Liver (tissue), 8 donors: ENCODE measurements at regions not wholly inside any gene's neighbourhood (a gene's known extent, or its start where the extent isn't known, plus 50 kb on each side); places are given as distances from the start of the nearest gene placed in this dataset.

ENCODE experiments used
- DNase-seq: peaks from one replicate; pipeline ENCODE4 v3.0.0-alpha.2; 2017; ENCODE audit warnings: low spot score
- H3K27ac ChIP-seq, 2 donors: one replicate each; pipeline ENCODE4 v1.7.0; 2013; ENCODE audit warnings: inconsistent platforms in 2 of 2, low read length in 2 of 2, control low read depth in 1 of 2, low read depth in 1 of 2, mild to moderate bottlenecking in 1 of 2
- H3K27me3 ChIP-seq, 4 donors: one replicate each; pipeline versions ENCODE4 v1.6.1 to v1.7.0; 2013; ENCODE audit warnings: low read length in 3 of 4, inconsistent platforms in 1 of 4, mild to moderate bottlenecking in 1 of 4, moderate library complexity in 1 of 4; ENCODE audit not compliant: control insufficient read depth in 4 of 4, insufficient read depth in 4 of 4
- H3K36me3 ChIP-seq, 4 donors: one replicate each; pipeline versions ENCODE4 v1.6.1 to v1.7.0; 2013; ENCODE audit warnings: low read length in 3 of 4, mild to moderate bottlenecking in 3 of 4, low read depth in 1 of 4, moderate library complexity in 1 of 4; ENCODE audit not compliant: control insufficient read depth in 4 of 4, insufficient read depth in 3 of 4
- H3K4me1 ChIP-seq, 4 donors: one replicate each; pipeline versions ENCODE4 v1.6.1 to v1.7.0; 2013; ENCODE audit warnings: low read length in 3 of 4, mild to moderate bottlenecking in 3 of 4, moderate library complexity in 1 of 4; ENCODE audit not compliant: control insufficient read depth in 4 of 4, insufficient read depth in 4 of 4
- H3K4me3 ChIP-seq, 3 donors: one replicate each; pipeline versions ENCODE4 v1.6.1 to v1.7.0; 2013; ENCODE audit warnings: low read length in 3 of 3, control low read depth in 1 of 3, low read depth in 1 of 3, mild to moderate bottlenecking in 1 of 3
- H3K9ac ChIP-seq, 2 donors: one replicate each; pipeline ENCODE4 v1.7.0; 2013; ENCODE audit warnings: low read length in 2 of 2, mild to moderate bottlenecking in 2 of 2, moderate library complexity in 2 of 2, control low read depth in 1 of 2, low read depth in 1 of 2
- H3K9me3 ChIP-seq, 4 donors: one replicate each; pipeline versions ENCODE4 v1.6.1 to v1.7.0; 2013; ENCODE audit warnings: low read length in 3 of 4; ENCODE audit not compliant: control insufficient read depth in 4 of 4
- CTCF ChIP-seq: fragments of 150-350 bp; IDR thresholded peaks from 2 replicates; pipeline ENCODE4 v1.5.1; 2017; ENCODE audit warnings: improper control_type of control experiment, low read depth, low read length; ENCODE audit not compliant: missing input control
- EGR1 ChIP-seq, 2 donors: IDR thresholded peaks; 2 replicates each; pipeline ENCODE4 v1.6.1; 2016 to 2018; ENCODE audit warnings: antibody characterized with exemption in 2 of 2, low read depth in 2 of 2
- FOXA1 ChIP-seq: IDR thresholded peaks from 2 replicates; pipeline ENCODE4 v1.6.1; 2016; ENCODE audit warnings: antibody characterized with exemption
- FOXA2 ChIP-seq: IDR thresholded peaks from 2 replicates; pipeline ENCODE4 v1.6.1; 2016; ENCODE audit warnings: antibody characterized with exemption
- GABPA ChIP-seq, 2 donors: IDR thresholded peaks in 1 of 2; conservative IDR thresholded peaks in 1 of 2; 2 replicates each; pipeline ENCODE4 v1.6.1; 2016; ENCODE audit warnings: antibody characterized with exemption in 2 of 2, mild to moderate bottlenecking in 1 of 2, moderate library complexity in 1 of 2
- HNF4A ChIP-seq, 2 donors: conservative IDR thresholded peaks; 2 replicates each; pipeline ENCODE4 v1.6.1; 2016; ENCODE audit warnings: antibody characterized with exemption in 2 of 2, mild to moderate bottlenecking in 2 of 2
- HNF4G ChIP-seq: IDR thresholded peaks from 2 replicates; pipeline ENCODE4 v1.6.1; 2016; ENCODE audit warnings: antibody characterized with exemption
- JUND ChIP-seq, 2 donors: IDR thresholded peaks; 2 replicates each; pipeline ENCODE4 v1.6.1; 2016; ENCODE audit warnings: antibody characterized with exemption in 2 of 2
- MAX ChIP-seq: IDR thresholded peaks from 2 replicates; pipeline ENCODE4 v1.6.1; 2016; ENCODE audit warnings: antibody characterized with exemption
- NR2F2 ChIP-seq: IDR thresholded peaks from 2 replicates; pipeline ENCODE4 v1.6.1; 2016; ENCODE audit warnings: antibody characterized with exemption
- RAD21 ChIP-seq, 2 donors: IDR thresholded peaks; 2 replicates each; pipeline ENCODE4 v1.6.1; 2016; ENCODE audit warnings: antibody characterized with exemption in 2 of 2, mild to moderate bottlenecking in 2 of 2
- RXRA ChIP-seq, 2 donors: IDR thresholded peaks; 2 replicates each; pipeline ENCODE4 v1.6.1; 2017 to 2018; ENCODE audit warnings: antibody characterized with exemption in 2 of 2, mild to moderate bottlenecking in 1 of 2
- SP1 ChIP-seq: IDR thresholded peaks from 2 replicates; pipeline ENCODE4 v1.6.1; 2018; ENCODE audit warnings: antibody characterized with exemption, mild to moderate bottlenecking
- TAF1 ChIP-seq: conservative IDR thresholded peaks from 2 replicates; pipeline ENCODE4 v1.6.1; 2016; ENCODE audit warnings: antibody characterized with exemption, mild to moderate bottlenecking
- YY1 ChIP-seq: IDR thresholded peaks from 2 replicates; pipeline ENCODE4 v1.6.1; 2016; ENCODE audit warnings: antibody characterized with exemption, mild to moderate bottlenecking
- ZBTB33 ChIP-seq: IDR thresholded peaks from 2 replicates; pipeline ENCODE4 v1.6.1; 2016; ENCODE audit warnings: antibody characterized with exemption
- WGBS: extraction: QIAGEN DNeasy Blood & Tissue Kit; methylation state at CpG from one replicate; pipeline ENCODE4 v1.1.7; 2013; 5-methylcytosine and 5-hydroxymethylcytosine counted together
- donor health status: healthy.
- donor health status: healthy.
- donor health status: healthy.
- donor health status: healthy.
- donor health status: healthy.

- no peak for DNase-seq
- Histone ChIP-seq H3K9ac (no peak overlapping the region), H3K27ac (no peak overlapping the region), H3K4me1 (no peaks in the 10 kb centered on the region), H3K27me3 (no peaks in the 10 kb centered on the region), H3K4me3 (no peak overlapping the region), H3K9me3 (no peaks in the 10 kb centered on the region), H3K36me3 (no peaks in the 10 kb centered on the region)
- WGBS = 64% methylated on average over 3 of the region's 3 CpGs
- TF ChIP-seq FOXA2 (no peak), TAF1 (no peak), MAX (no peak), RXRA (IDR thresholded peaks at IDR 0.05) (no peak), HNF4A (conservative IDR thresholded peaks at IDR 0.05) (no peak), ZBTB33 (no peak), SP1 (no peak), JUND (IDR thresholded peaks at IDR 0.05) (no peak), HNF4G (no peak), FOXA1 (no peak), RAD21 (IDR thresholded peaks at IDR 0.05) (no peak), NR2F2 (no peak), GABPA (IDR thresholded peaks at IDR 0.05 in 1 of 2, conservative IDR thresholded peaks at IDR 0.05 in 1 of 2) (no peak), EGR1 (IDR thresholded peaks at IDR 0.05; ENCODE audit: low read depth in 2 of 2) (no peak)
These were observed 411.8 kb downstream of the SOX11 start for GRCh38 chr2:6103949-6104348.

- Histone ChIP-seq H3K4me1 (no peaks in the 10 kb centered on the region), H3K9me3 (no peaks in the 10 kb centered on the region), H3K4me3 (no peak overlapping the region), H3K27me3 (no peaks in the 10 kb centered on the region), H3K27ac (no peak overlapping the region), H3K36me3 (no peaks in the 10 kb centered on the region), H3K9ac (no peak overlapping the region)
- TF ChIP-seq JUND (IDR thresholded peaks at IDR 0.05) (no peak), GABPA (IDR thresholded peaks at IDR 0.05 in 1 of 2, conservative IDR thresholded peaks at IDR 0.05 in 1 of 2) (no peak), CTCF (no peak), HNF4G (no peak), ZBTB33 (no peak), YY1 (no peak), MAX (no peak)
- DNase-seq = no peak
- 75% methylated on average over 4 of the region's 4 CpGs for WGBS
These were observed 415.1 kb downstream of the SOX11 start for GRCh38 chr2:6107290-6107689.
